GM19467 (cell line): ENCODE measurements at regions not wholly inside any gene's neighbourhood (a gene's known extent, or its start where the extent isn't known, plus 50 kb on each side); places are given as distances from the start of the nearest gene placed in this dataset.

ENCODE experiments used
- ATAC-seq: cut with Tn5 transposase; IDR thresholded peaks from one replicate; pipeline ENCODE4 v1.9.1; 2021; ENCODE audit warnings: mild to moderate bottlenecking, moderate library complexity; ENCODE audit not compliant: unreplicated experiment

- no peak for ATAC-seq
Observed at GRCh38 chr2:47620770-47621437, 50.1 kb upstream of the KCNK12 start.
